SJSA1 (cell line): ENCODE measurements at regions not wholly inside any gene's neighbourhood (a gene's known extent, or its start where the extent isn't known, plus 50 kb on each side); places are given as distances from the start of the nearest gene placed in this dataset.

Experiments used
- DNase-seq, 2 experiments: peaks; one replicate each; pipeline ENCODE4 v3.0.0-alpha.2; 2015 to 2020; ENCODE audit warnings: low spot score in 2 of 2, low read depth in 1 of 2
- H3K27ac ChIP-seq: fragments of 250-450 bp; sonication (Bioruptor Pico); 2 replicates; pipeline ENCODE4 v1.5.1; 2020; ENCODE audit warnings: mild to moderate bottlenecking, moderate library complexity
- H3K27me3 ChIP-seq: fragments of 250-450 bp; sonication (Bioruptor Pico); replicated peaks from 2 replicates; pipeline ENCODE4 v1.5.1; 2020; ENCODE audit warnings: mild to moderate bottlenecking, moderate library complexity
- H3K36me3 ChIP-seq: fragments of 250-450 bp; sonication (Bioruptor Pico); 2 replicates; pipeline ENCODE4 v1.5.1; 2020; ENCODE audit warnings: mild to moderate bottlenecking
- H3K4me1 ChIP-seq: fragments of 250-450 bp; sonication (Bioruptor Pico); replicated peaks from 2 replicates; pipeline ENCODE4 v1.6.1; 2021; ENCODE audit warnings: mild to moderate bottlenecking
- H3K4me3 ChIP-seq: fragments of 250-450 bp; sonication (Bioruptor Pico); 2 replicates; pipeline ENCODE4 v1.5.1; 2020; ENCODE audit warnings: mild to moderate bottlenecking
- H3K9me3 ChIP-seq: fragments of 250-450 bp; sonication (Bioruptor Pico); replicated peaks from 2 replicates; pipeline ENCODE4 v1.5.1; 2020; ENCODE audit warnings: mild to moderate bottlenecking

DNA sequence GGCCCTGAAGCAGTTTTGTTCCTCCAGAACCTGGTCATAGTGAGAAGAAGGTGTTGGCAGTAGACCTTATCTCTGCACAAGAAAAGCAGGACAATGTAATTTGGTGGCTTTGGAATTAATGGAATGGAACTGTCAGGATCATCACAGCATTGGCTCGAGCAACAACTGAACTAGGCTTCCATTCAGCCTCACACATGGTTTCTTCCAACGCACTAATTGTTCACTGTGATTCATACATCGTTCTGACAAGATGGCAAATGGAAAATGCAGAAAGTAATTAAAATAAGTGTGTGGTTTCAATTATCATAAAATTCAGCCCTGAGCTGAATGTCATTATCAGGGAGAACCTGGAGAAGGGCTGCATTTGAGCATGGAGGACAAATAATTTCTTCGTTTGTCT lies 80.6 kb downstream of the MFSD1 start:
- DNase-seq: no peak
- Histone ChIP-seq H3K4me3 (no peak overlapping the region), H3K27me3 (no peaks in the 10 kb centered on the region; the same call in 1 of the 2 replicates), H3K4me1 (no peaks in the 10 kb centered on the region), H3K9me3 (no peaks in the 10 kb centered on the region), H3K27ac (no peak overlapping the region), H3K36me3 (no peaks in the 10 kb centered on the region)

DNA sequence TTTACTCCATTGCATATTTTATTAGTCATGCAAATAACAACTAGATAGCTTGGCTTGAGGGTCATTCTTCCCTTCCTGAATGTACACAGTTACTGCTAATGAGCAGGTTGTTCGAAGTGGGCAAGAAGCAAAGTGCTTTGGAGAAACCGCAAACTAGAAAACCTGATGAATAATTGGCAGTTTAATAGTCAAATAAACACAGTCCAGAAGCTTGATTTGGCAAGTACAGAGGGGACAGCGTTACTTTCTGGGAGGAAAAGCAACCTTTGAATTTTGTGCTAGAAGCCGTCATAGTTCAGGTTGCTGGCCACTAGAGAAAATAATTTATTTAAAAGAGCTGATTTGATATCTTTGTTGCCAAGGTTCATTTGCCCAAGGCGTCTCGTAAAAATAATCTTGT lies 94.9 kb downstream of the MFSD1 start:
- no peaks in the 10 kb centered on the region for H3K36me3 ChIP-seq
- H3K27me3 ChIP-seq: 0 out of 2 replicates have a peak, but pooled peaks cover 8% of the 10 kb centered on the region
- DNase-seq: no peak
- H3K27ac ChIP-seq: no peak overlapping the region
- no peaks in the 10 kb centered on the region for H3K4me1 ChIP-seq
- H3K9me3 ChIP-seq: no peaks in the 10 kb centered on the region
- H3K4me3 ChIP-seq: no peak overlapping the region

DNA sequence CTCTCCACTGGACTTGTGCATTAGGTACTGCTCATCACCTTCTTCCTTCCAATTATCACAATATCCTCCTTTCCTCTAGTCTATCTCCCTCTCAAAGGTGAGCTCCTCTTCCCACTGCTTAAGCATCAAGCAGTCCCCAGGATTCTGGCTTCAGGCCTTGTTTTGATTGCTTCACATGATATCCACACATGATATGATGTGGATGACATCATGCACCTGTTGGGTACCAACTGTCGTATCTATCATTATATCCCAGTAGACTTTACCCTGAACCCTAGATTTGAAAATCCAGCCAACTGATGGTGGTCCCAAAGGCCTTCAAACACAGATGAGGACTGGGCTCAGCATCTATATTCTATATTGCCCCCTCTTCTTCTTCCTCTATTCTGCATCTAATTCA lies 104.9 kb downstream of the MFSD1 start:
- no peak for DNase-seq
- H3K27me3 ChIP-seq: peaks cover 3% of the 10 kb centered on the region; the same call in 1 of the 2 replicates
- H3K9me3 ChIP-seq: no peaks in the 10 kb centered on the region
- H3K4me3 ChIP-seq: no peak overlapping the region
- H3K4me1 ChIP-seq: no peaks in the 10 kb centered on the region
- no peaks in the 10 kb centered on the region for H3K36me3 ChIP-seq
- no peak overlapping the region for H3K27ac ChIP-seq

DNA sequence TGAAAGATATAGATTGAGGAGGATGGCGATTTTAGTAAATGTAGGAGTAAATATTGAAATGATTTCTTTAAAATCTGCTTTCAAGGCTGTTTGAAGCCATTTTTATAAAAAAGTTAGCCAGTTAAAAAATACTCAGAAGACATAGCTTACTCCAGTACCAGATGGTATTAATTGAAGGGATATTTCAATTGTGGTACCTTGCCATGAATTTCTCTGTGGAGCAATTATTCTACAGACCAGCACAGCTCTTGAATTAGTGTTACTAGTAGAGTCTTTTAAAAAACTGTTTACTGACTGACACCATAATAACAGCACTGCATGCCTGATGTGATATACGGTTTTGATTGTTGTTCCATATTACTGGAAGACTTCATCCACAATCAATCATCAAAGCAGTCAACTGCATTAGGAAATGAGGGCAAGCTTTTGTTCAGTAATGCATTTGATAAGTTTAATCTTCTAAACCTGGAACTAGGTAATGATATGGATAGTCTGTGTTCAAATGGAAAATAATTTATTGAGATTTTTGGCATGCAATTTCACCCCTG lies 106.4 kb downstream of the MFSD1 start:
- H3K27ac ChIP-seq: no peak overlapping the region
- no peaks in the 10 kb centered on the region for H3K36me3 ChIP-seq
- no peak for DNase-seq
- peaks cover 3% of the 10 kb centered on the region; the same call in 1 of the 2 replicates for H3K27me3 ChIP-seq
- H3K4me3 ChIP-seq: no peak overlapping the region
- no peaks in the 10 kb centered on the region for H3K9me3 ChIP-seq
- H3K4me1 ChIP-seq: no peaks in the 10 kb centered on the region

DNA sequence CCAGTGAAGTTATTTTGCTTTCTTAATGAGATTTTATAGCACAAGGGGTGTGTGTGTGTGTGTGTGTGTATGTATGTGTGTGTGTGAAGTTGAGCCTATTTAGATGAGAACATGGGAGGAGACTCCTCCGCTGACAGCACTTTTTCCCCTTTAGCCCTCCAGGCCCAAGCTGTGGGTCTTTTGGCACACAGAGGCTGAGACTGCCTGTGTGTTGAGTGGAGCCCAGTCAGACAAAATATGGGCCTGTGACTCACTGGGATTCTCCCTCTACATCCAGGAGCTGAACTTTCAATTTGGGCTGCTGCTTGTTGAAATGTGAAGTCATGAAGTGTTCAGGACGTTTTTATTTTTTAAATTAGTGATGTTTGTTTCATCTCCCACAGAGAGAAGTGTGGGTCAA lies 108.0 kb downstream of the MFSD1 start:
- Histone ChIP-seq H3K27ac (no peak overlapping the region), H3K27me3 (peaks cover 3% of the 10 kb centered on the region; the same call in 1 of the 2 replicates), H3K4me1 (no peaks in the 10 kb centered on the region), H3K9me3 (no peaks in the 10 kb centered on the region), H3K36me3 (no peaks in the 10 kb centered on the region), H3K4me3 (no peak overlapping the region)
- no peak for DNase-seq

DNA sequence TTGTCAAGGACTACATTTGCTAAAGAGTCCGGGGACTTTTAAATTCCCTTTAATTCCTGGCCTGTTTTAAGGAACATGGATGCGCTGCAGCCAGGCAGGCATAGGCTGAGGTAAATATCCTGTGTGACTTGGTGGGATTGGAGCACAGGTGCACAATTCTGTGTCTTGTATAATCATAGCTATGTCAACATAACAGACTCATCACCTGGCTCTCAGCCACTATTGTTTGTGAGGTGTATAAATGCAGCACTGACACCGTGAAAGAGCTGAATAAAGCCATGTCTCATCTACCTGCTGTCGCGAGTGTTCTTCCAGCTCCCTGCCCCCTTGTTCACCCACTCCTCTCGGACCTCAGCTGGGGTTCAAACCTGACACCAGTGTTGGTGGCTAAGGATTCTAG lies 109.7 kb downstream of the MFSD1 start:
- H3K36me3 ChIP-seq: no peaks in the 10 kb centered on the region
- H3K27me3 ChIP-seq: peaks cover 3% of the 10 kb centered on the region; the same call in 1 of the 2 replicates
- no peaks in the 10 kb centered on the region for H3K9me3 ChIP-seq
- H3K27ac ChIP-seq: no peak overlapping the region
- H3K4me3 ChIP-seq: no peak overlapping the region
- no peaks in the 10 kb centered on the region for H3K4me1 ChIP-seq
- no peak for DNase-seq

DNA sequence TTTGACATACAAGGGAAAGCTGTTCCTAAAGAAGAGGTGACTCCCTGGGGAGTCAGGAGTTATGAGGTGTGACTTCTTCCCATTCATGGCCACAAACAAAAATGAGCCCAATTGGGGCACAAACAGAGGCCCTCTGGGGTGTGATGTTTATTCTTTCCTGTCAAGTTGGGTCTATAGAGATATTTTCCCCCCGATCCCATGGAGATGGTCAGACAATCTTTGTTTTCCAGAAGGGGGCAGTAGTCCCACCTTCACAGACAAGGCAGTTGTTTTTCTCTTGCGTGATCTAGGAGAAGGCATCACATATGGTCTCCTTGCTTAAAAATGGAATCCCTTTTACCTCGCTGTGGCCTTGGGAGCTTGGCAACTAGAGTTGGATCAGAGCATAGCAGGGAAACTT lies 110.3 kb downstream of the MFSD1 start:
- H3K4me1 ChIP-seq: no peaks in the 10 kb centered on the region
- H3K4me3 ChIP-seq: no peak overlapping the region
- no peaks in the 10 kb centered on the region for H3K36me3 ChIP-seq
- no peak overlapping the region for H3K27ac ChIP-seq
- H3K27me3 ChIP-seq: peaks cover 3% of the 10 kb centered on the region; the same call in 1 of the 2 replicates
- no peaks in the 10 kb centered on the region for H3K9me3 ChIP-seq
- DNase-seq: no peak

DNA sequence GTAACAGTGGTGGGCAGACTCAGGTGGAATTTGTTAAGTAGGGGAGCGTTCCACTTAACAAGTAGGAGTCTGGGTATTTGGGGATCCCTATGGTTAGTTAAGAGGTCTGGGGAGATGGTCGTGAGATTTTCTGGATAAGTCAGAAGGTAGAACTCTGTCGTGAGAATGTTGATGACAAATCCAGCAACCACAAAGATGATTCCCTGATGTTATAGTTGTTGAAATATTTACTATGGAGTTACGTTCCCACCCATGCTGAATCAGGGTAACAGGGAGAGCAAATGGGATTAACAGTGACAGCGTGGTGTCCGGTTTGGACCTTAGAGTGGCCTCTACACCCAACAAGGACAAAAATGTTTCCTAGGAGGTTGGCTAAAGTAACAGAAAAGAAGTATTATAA lies 110.8 kb downstream of the MFSD1 start:
- Histone ChIP-seq H3K4me3 (no peak overlapping the region), H3K4me1 (no peaks in the 10 kb centered on the region), H3K36me3 (no peaks in the 10 kb centered on the region), H3K27ac (no peak overlapping the region), H3K9me3 (no peaks in the 10 kb centered on the region), H3K27me3 (peaks cover 3% of the 10 kb centered on the region; the same call in 1 of the 2 replicates)
- no peak for DNase-seq

DNA sequence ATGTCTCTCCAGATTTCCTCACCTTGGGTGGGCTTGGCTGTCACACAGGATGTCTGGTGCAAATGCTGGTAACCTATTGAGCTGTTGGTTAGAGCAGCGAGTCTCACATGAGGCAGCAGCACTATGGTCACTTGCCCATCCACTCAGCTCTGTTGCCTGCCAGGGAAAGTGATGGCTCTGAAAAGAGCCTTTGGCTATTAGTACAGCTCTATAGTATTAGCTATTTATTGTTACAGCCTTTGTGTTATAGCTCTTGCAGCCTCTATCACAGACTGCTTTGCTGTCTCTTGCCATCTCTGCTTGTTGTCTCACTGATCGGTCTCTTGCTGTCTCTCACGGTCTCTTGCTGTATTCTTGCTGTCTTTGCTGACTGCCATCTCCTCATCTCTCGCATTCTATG lies 114.3 kb downstream of the MFSD1 start:
- no peaks in the 10 kb centered on the region for H3K36me3 ChIP-seq
- H3K27ac ChIP-seq: no peak overlapping the region
- no peaks in the 10 kb centered on the region for H3K4me1 ChIP-seq
- no peaks in the 10 kb centered on the region; the same call in none of the 2 replicates for H3K27me3 ChIP-seq
- no peaks in the 10 kb centered on the region for H3K9me3 ChIP-seq
- no peak overlapping the region for H3K4me3 ChIP-seq
- DNase-seq: no peak

DNA sequence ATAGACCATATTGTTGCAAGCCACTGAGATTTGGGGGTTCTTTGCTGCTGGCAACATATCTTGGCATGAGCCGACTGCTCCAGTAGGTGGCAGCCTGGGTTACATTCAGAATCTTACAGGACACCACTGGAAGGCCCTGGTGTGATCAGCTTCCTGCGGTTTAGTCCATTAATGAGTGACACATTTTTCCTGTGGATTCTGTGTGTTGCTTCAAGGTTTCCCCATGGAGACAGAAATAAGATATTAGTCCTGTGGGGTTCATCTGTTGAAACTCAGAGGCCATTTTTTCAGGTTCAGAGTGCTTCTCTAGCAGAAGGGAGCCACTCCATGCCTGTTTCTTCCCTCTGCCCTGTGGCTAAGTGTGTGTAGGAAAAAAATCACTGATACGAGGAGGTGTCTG lies 116.2 kb downstream of the MFSD1 start:
- DNase-seq: peak in 1 of 2 experiments; percentile 14
- Histone ChIP-seq H3K9me3 (no peaks in the 10 kb centered on the region), H3K4me1 (no peaks in the 10 kb centered on the region), H3K4me3 (no peak overlapping the region), H3K27ac (no peak overlapping the region), H3K27me3 (no peaks in the 10 kb centered on the region; the same call in none of the 2 replicates), H3K36me3 (no peaks in the 10 kb centered on the region)

DNA sequence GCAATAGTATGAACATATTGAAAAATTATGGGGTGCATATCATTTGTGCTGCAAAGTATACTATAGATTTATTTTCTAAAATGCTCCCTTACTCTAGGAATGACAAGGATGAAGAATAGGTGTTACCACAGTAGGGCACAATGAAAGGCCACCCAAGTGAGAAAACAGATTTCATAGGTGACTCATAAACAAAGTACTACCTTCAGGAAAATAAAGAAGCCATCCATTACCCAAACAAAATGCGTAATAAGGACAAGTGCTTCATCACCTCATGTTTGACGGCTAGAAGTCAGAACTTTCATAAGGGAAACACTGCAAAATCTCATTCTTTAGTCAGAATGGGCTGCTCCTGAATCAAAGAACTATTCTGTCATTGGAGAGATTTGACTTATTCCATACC lies 116.6 kb downstream of the MFSD1 start:
- no peaks in the 10 kb centered on the region; the same call in none of the 2 replicates for H3K27me3 ChIP-seq
- H3K9me3 ChIP-seq: no peaks in the 10 kb centered on the region
- DNase-seq: no peak
- no peak overlapping the region for H3K27ac ChIP-seq
- H3K4me1 ChIP-seq: no peaks in the 10 kb centered on the region
- no peaks in the 10 kb centered on the region for H3K36me3 ChIP-seq
- no peak overlapping the region for H3K4me3 ChIP-seq

DNA sequence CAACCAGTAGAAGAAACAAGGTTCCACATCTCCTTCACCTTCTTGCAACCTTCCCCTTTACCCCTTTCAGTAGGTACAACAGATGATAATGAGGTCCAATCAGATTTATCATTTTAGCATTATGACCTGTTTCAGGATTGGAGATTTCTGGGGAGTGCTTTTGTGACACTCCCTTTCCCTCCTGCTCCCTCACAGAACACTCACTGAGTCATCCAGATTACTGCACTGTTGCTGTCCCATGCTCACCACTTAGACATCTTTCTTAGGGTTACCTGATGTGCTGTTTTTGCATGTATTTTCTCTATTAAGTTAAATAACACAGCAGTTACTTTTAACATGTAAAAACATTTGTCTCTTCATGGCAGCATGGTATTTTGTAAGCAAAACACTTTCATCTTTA lies 118.5 kb downstream of the MFSD1 start:
- no peaks in the 10 kb centered on the region for H3K4me1 ChIP-seq
- H3K27ac ChIP-seq: no peak overlapping the region
- no peak overlapping the region for H3K4me3 ChIP-seq
- H3K27me3 ChIP-seq: no peaks in the 10 kb centered on the region; the same call in none of the 2 replicates
- H3K36me3 ChIP-seq: no peaks in the 10 kb centered on the region
- no peaks in the 10 kb centered on the region for H3K9me3 ChIP-seq
- DNase-seq: no peak

DNA sequence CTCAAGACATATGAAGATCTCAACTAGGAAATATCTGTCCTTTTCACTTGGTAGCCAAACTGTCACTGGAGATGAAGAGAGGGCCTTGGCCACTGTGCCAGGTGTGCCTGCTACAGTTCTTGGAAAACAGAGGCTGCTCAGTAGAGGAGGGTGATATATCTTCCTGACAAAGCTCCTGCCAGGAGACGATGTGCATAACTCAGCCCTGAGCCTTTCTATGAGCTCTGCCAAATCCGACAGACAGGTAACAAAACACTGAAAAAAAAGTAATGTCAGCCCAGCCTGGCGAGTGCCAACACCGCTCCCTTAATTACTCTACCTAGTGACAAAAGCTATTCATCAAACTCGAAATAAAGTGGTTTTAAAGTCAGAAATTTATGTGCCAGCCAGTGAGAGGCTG lies 123.2 kb downstream of the MFSD1 start:
- Histone ChIP-seq H3K27me3 (no peaks in the 10 kb centered on the region), H3K4me1 (no peaks in the 10 kb centered on the region), H3K4me3 (no peak overlapping the region), H3K36me3 (no peaks in the 10 kb centered on the region), H3K27ac (no peak overlapping the region), H3K9me3 (no peaks in the 10 kb centered on the region)
- no peak for DNase-seq

DNA sequence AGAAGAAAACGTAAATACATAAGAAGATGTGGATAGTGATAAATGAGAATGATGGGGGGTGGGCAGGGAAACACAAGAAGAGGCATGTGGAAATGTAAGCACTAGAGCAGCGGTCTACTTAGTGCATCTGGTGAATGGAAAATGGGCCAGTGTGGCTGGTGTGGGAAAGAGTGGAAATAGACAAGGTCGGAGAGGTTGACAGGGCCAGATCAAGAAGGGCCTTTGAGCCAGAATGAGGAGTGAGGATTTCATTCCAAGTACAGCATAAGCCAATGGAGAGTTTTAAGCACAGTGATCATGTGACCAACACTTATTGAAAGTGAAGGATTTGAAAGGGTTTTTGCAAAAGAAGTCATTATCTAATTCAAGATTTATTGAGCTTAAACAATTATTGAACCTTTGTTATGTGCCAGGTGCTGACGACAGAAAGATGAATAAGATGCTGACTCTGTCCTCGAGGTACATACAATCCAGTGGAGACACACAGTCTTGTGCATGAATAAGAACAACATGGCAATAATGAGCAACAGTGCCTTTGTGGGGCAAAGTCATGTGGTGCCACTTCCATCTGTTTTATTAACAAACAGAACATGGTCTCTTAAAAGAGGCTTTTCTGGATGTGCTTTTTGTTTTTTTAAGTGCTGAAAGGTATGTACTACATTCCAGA lies 124.1 kb downstream of the MFSD1 start:
- DNase-seq: no peak
- Histone ChIP-seq H3K27me3 (no peaks in the 10 kb centered on the region), H3K9me3 (no peaks in the 10 kb centered on the region), H3K27ac (no peak overlapping the region), H3K4me3 (no peak overlapping the region), H3K36me3 (no peaks in the 10 kb centered on the region), H3K4me1 (no peaks in the 10 kb centered on the region)

DNA sequence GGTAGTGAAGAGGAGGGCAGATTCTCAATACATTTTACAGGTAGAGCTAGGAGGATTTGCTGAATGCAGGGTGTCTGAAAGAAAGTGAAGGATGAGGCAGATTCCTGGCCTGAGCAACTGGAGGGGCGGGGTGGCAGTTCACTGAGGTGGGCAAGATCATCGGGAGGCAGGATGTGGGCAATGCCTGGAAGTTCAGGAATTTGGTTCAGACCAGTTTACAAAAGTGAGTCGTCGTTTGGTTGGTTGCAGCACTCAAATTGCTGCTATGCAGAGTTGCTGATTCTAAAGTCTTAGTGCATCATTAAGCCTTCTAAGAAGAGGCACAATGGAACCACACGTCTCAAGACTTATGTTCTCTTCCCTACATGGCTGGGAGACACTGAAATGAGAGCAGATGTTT lies 134.0 kb downstream of the MFSD1 start:
- DNase-seq: no peak

More for the DNA sequence above, 134.0 kb downstream of the MFSD1 start:
- Histone ChIP-seq H3K27me3 (no peaks in the 10 kb centered on the region), H3K9me3 (no peaks in the 10 kb centered on the region), H3K27ac (no peak overlapping the region), H3K36me3 (no peaks in the 10 kb centered on the region), H3K4me3 (no peak overlapping the region), H3K4me1 (no peaks in the 10 kb centered on the region)
